ENCODE measurements at regions not wholly inside any gene's neighbourhood (a gene's known extent, or its start where the extent isn't known, plus 50 kb on each side); places are given as distances from the start of the nearest gene placed in this dataset.

- no peak for TF ChIP-seq CTCF (IDR thresholded peaks at IDR 0.05)
- TF ChIP-seq POLR2A (IDR thresholded peaks at IDR 0.05), result peak in 1 of 2 donors; percentile 38
Observed at GRCh38 chr21:41636636-41637630, 129.0 kb upstream of the TMPRSS2 start.

Data from thyroid gland (tissue), 4 donors.